ENCODE measurements at regions not wholly inside any gene's neighbourhood (a gene's known extent, or its start where the extent isn't known, plus 50 kb on each side); places are given as distances from the start of the nearest gene placed in this dataset.

DNA sequence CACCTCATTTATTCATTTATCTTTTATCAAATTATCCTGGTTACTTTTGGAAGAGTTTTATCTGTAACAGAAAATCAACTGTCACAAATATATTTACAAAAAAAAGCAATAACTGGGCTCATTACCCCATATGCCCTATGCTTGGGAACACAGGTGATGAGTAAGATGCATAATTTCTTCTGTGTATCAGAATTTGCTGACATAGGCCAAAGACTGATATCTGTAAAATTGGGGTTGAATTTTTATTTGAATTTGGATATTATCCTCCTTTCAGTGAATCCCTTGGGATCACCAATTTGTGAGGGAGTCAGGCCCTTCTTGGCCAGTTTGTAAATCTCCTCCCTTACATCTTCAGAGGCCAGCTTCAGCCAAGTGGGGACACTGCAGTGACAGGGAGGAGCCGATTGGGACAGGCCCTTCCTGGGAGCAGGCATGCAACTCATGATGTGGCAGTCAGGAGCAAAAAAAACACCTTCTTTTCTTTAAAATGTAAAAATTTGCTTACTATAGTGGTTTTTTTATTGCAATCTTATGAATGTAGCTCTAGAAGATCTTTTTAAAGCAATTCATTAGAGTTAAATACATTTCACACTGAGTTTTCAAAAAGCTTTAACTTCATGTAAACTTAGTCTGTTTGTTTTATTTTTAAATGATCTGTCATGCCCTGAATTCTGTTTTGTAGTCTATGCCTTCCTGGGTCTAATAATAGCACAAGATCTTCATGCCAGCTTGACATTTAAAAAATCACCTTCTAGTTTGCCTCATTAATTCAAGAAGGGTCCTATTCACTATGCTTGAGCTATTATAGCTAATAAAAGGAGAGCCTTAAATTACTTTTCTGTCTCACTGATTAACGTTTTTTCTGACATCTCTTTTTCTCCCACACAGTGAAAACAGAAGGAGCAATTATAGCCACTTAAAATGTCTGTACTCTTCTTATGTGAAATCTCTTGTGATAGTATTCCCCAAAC is 136.6 kb upstream of the SPRY1 start:
- peaks cover 0 to 19% (median 0%) of the 10 kb centered on the region in 4 donors for H3K4me1 ChIP-seq
- no peaks in the 10 kb centered on the region for H3K36me3 ChIP-seq
- WGBS, 2 donors (ENCODE audit: low coverage in 1 of 2): 70% methylated on average over 1 to 2 of the region's 2 CpGs
- no peak for DNase-seq
- no peak for TF ChIP-seq POLR2AphosphoS5 (IDR thresholded peaks at IDR 0.05)
- no peak overlapping the region for H3K27ac ChIP-seq
- H3K27me3 ChIP-seq: no peaks in the 10 kb centered on the region
- H3K9me3 ChIP-seq: no peaks in the 10 kb centered on the region
- intact Hi-C loops (cut with DNase I; ENCODE audit: low total_unique reads) (no loop called here), in situ Hi-C loops (cut with MboI; ENCODE audit: low pct_ligation_motif_present in 1 of 4, low pct_unique_long_range_greater_than_20kb in 1 of 4, low sequenced_read_pairs in 3 of 4) (no loop called here)
- no peak overlapping the region for H3K4me3 ChIP-seq

- Histone ChIP-seq H3K9me3 (no peaks in the 10 kb centered on the region), H3K4me1 (peaks cover 0 to 19% (median 0%) of the 10 kb centered on the region in 4 donors), H3K36me3 (no peaks in the 10 kb centered on the region), H3K4me3 (no peak overlapping the region), H3K27me3 (no peaks in the 10 kb centered on the region), H3K27ac (no peak overlapping the region)
- intact Hi-C loops (cut with DNase I; ENCODE audit: low total_unique reads): no loop called here
- in situ Hi-C loops (cut with MboI; ENCODE audit: low pct_ligation_motif_present in 1 of 4, low pct_unique_long_range_greater_than_20kb in 1 of 4, low sequenced_read_pairs in 3 of 4): no loop called here
- no peak for DNase-seq
- 87 to 100% methylated on average over 1 to 5 of the region's 5 CpGs for WGBS, 2 donors (ENCODE audit: low coverage in 1 of 2)
- TF ChIP-seq POLR2AphosphoS5 (IDR thresholded peaks at IDR 0.05) (no peak), EP300 (IDR thresholded peaks at IDR 0.05; ENCODE audit: low read depth) (no peak), CTCF (IDR thresholded peaks at IDR 0.05) (no peak), POLR2A (IDR thresholded peaks at IDR 0.05) (no peak)
Observed at GRCh38 chr4:123260653-123261052, 135.9 kb upstream of the SPRY1 start.

GRCh38 chr4:123262080-123262479 is 134.5 kb upstream of the SPRY1 start:
- TF ChIP-seq EP300 (IDR thresholded peaks at IDR 0.05; ENCODE audit: low read depth) (no peak), POLR2AphosphoS5 (IDR thresholded peaks at IDR 0.05) (no peak), POLR2A (IDR thresholded peaks at IDR 0.05) (no peak), CTCF (IDR thresholded peaks at IDR 0.05) (no peak)
- in situ Hi-C loops (cut with MboI; ENCODE audit: low pct_ligation_motif_present in 1 of 4, low pct_unique_long_range_greater_than_20kb in 1 of 4, low sequenced_read_pairs in 3 of 4): no loop called here
- Histone ChIP-seq H3K36me3 (no peaks in the 10 kb centered on the region), H3K4me3 (no peak overlapping the region), H3K27me3 (no peaks in the 10 kb centered on the region), H3K9me3 (no peaks in the 10 kb centered on the region), H3K4me1 (peaks cover 0 to 15% (median 0%) of the 10 kb centered on the region in 4 donors), H3K27ac (no peak overlapping the region)
- intact Hi-C loops (cut with DNase I; ENCODE audit: low total_unique reads): no loop called here
- no peak for DNase-seq
- 73 to 91% methylated on average over 3 of the region's 3 CpGs for WGBS, 2 donors (ENCODE audit: low coverage in 1 of 2)

DNA sequence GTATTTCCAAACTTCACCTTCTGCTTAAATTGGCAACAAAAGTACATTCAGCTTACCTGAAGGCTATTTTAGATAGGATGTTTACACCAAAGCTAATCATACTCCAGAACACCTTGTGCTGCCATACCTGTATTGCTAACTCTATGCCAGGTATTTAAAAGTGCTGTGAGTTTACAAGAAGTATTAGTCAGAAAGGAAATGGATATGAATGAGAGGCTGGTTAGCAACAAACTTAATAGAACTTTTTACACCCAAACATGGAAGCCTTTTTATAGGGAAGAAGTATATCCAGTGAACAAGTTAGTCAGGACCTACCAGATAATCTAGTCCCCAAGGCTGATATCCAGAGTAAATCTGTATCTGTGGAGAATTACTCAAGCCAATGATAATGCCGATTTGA is 131.2 kb upstream of the SPRY1 start:
- no peak overlapping the region for H3K4me3 ChIP-seq
- intact Hi-C loops (cut with DNase I; ENCODE audit: low total_unique reads) (no loop called here), in situ Hi-C loops (cut with MboI; ENCODE audit: low pct_ligation_motif_present in 1 of 4, low pct_unique_long_range_greater_than_20kb in 1 of 4, low sequenced_read_pairs in 3 of 4) (no loop called here)
- no peak for DNase-seq
- TF ChIP-seq CTCF (IDR thresholded peaks at IDR 0.05): no peak
- TF ChIP-seq EP300 (IDR thresholded peaks at IDR 0.05; ENCODE audit: low read depth): no peak
- WGBS, 2 donors (ENCODE audit: low coverage in 1 of 2): 75 to 95% methylated on average over 1 of the region's 1 CpG
- no peak overlapping the region for H3K27ac ChIP-seq
- no peaks in the 10 kb centered on the region for H3K9me3 ChIP-seq
- H3K27me3 ChIP-seq: no peaks in the 10 kb centered on the region
- H3K4me1 ChIP-seq: no peaks in the 10 kb centered on the region
- H3K36me3 ChIP-seq: no peaks in the 10 kb centered on the region
